GM12891 (cell line): ENCODE measurements at regions not wholly inside any gene's neighbourhood (a gene's known extent, or its start where the extent isn't known, plus 50 kb on each side); places are given as distances from the start of the nearest gene placed in this dataset.

ENCODE experiments used
- POLR2A ChIP-seq: IDR thresholded peaks from 2 replicates; pipeline ENCODE4 v1.6.1; 2011; ENCODE audit warnings: low read depth, low read length, control low read depth
- POLR2AphosphoS5 ChIP-seq: IDR thresholded peaks from 2 replicates; pipeline ENCODE4 v1.6.1; 2011; ENCODE audit warnings: low read depth, low read length, control low read depth
- POU2F2 ChIP-seq: IDR thresholded peaks from 2 replicates; pipeline ENCODE4 v1.6.1; 2011; ENCODE audit warnings: low read depth, mild to moderate bottlenecking, control low read depth, low read length, moderate library complexity
- TAF1 ChIP-seq: IDR thresholded peaks from 2 replicates; pipeline ENCODE4 v1.6.1; 2011; ENCODE audit warnings: low read depth, low read length, control low read depth

GRCh38 chr2:75833386-75833785 lies 122.7 kb upstream of the GCFC2 start:
- TF ChIP-seq POLR2A: no peak
- no peak for TF ChIP-seq POU2F2
- TF ChIP-seq POLR2AphosphoS5: no peak
- no peak for TF ChIP-seq TAF1
